ENCODE measurements at regions not wholly inside any gene's neighbourhood (a gene's known extent, or its start where the extent isn't known, plus 50 kb on each side); places are given as distances from the start of the nearest gene placed in this dataset.

GRCh38 chr2:7844414-7844965 lies 837.4 kb upstream of the ID2 start:
- Histone ChIP-seq H3K4me1 (no peaks in the 10 kb centered on the region), H3K4me2 (no peak overlapping the region), H3K4me3 (no peak overlapping the region), H3K9me3 (peaks cover 3% of the 10 kb centered on the region; the same call in 1 of the 3 replicates), H3K27ac (no peak overlapping the region)
- 42% methylated on average over 9 of the region's 9 CpGs for WGBS (ENCODE audit: missing lambda C conversion rate)
- FAIRE-seq (no peak), ATAC-seq (no peak), DNase-seq (ENCODE audit: low read depth in 1 of 2, low spot score in 1 of 2) (no peak)
- CTCF ChIA-PET, result no interaction called here
- POLR2A ChIA-PET, result no interaction called here
- no peak for TF ChIP-seq RCOR1 (IDR thresholded peaks at IDR 0.05; ENCODE audit: low read depth, low read length)

DNA sequence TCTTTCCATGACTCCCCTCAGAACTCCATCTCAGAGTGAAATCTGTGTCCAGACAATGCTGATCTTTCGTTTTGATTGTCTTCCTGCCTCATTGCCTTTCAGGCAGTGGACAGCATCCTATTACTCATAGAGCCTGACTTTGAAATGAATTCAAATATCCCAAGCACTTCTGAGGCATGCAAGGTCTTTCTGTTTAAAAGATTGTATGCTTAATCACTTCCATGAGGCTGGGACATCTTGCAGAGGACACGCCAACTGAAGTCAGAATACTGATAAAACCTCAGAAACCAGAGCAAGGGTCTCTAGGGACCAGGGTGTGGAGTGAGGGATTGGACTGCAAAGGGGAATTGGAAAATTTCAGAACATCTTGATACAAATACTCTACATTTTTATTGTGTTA lies 836.5 kb upstream of the ID2 start:
- FAIRE-seq (no peak), ATAC-seq (peak in 1 of 2 experiments; percentile 48; a peak in 3 of 6 replicates), DNase-seq (ENCODE audit: low read depth in 1 of 2, low spot score in 1 of 2) (no peak)
- 27% methylated on average over 2 of the region's 2 CpGs for whole genome bisulfite sequencing (ENCODE audit: missing lambda C conversion rate)
- Histone ChIP-seq H3K4me2 (no peak overlapping the region), H3K27ac (no peak overlapping the region), H3K4me1 (no peaks in the 10 kb centered on the region), H3K9me3 (peaks cover 3% of the 10 kb centered on the region; the same call in 1 of the 3 replicates), H3K4me3 (no peak overlapping the region)
- ChIA-PET POLR2A (no interaction called here), CTCF (no interaction called here)
- TF ChIP-seq ATOH8 (CRISPR knock-in tag; IDR thresholded peaks at IDR 0.05; ENCODE audit: low read depth), result no peak
- TF ChIP-seq, protein P1, sequence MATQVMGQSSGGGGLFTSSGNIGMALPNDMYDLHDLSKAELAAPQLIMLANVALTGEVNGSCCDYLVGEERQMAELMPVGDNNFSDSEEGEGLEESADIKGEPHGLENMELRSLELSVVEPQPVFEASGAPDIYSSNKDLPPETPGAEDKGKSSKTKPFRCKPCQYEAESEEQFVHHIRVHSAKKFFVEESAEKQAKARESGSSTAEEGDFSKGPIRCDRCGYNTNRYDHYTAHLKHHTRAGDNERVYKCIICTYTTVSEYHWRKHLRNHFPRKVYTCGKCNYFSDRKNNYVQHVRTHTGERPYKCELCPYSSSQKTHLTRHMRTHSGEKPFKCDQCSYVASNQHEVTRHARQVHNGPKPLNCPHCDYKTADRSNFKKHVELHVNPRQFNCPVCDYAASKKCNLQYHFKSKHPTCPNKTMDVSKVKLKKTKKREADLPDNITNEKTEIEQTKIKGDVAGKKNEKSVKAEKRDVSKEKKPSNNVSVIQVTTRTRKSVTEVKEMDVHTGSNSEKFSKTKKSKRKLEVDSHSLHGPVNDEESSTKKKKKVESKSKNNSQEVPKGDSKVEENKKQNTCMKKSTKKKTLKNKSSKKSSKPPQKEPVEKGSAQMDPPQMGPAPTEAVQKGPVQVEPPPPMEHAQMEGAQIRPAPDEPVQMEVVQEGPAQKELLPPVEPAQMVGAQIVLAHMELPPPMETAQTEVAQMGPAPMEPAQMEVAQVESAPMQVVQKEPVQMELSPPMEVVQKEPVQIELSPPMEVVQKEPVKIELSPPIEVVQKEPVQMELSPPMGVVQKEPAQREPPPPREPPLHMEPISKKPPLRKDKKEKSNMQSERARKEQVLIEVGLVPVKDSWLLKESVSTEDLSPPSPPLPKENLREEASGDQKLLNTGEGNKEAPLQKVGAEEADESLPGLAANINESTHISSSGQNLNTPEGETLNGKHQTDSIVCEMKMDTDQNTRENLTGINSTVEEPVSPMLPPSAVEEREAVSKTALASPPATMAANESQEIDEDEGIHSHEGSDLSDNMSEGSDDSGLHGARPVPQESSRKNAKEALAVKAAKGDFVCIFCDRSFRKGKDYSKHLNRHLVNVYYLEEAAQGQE (IDR thresholded peaks at IDR 0.05), result peak; percentile 34; the same call in 1 of the 2 replicates

- DNase-seq (ENCODE audit: low read depth in 1 of 2, low spot score in 1 of 2) (no peak), ATAC-seq (no peak), FAIRE-seq (no peak)
- ChIA-PET POLR2A (no interaction called here), CTCF (no interaction called here)
- Histone ChIP-seq H3K4me1 (no peaks in the 10 kb centered on the region), H3K27ac (no peak overlapping the region), H3K9me3 (no peaks in the 10 kb centered on the region), H3K4me2 (no peak overlapping the region), H3K4me3 (no peak overlapping the region)
- 47% methylated on average over 5 of the region's 5 CpGs for WGBS (ENCODE audit: missing lambda C conversion rate)
- TF ChIP-seq MAFK (IDR thresholded peaks at IDR 0.05; ENCODE audit: partially characterized antibody) (no peak), HOXB5 (CRISPR knock-in tag; IDR thresholded peaks at IDR 0.05) (no peak), CHD4 (IDR thresholded peaks at IDR 0.05; ENCODE audit: borderline replicate concordance) (no peak), POLR2A (IDR thresholded peaks at IDR 0.05; ENCODE audit: low read length) (no peak), JUN (IDR thresholded peaks at IDR 0.05) (no peak), NR3C1 (IDR thresholded peaks at IDR 0.05) (no peak), BCL3 (IDR thresholded peaks at IDR 0.05) (no peak), HOXA7 (CRISPR knock-in tag; IDR thresholded peaks at IDR 0.05) (no peak), HEYL (CRISPR knock-in tag; IDR thresholded peaks at IDR 0.05) (no peak), TP53 (CRISPR knock-in tag; IDR thresholded peaks at IDR 0.05) (no peak)
These were observed 835.2 kb upstream of the ID2 start for GRCh38 chr2:7846607-7847006.

DNA sequence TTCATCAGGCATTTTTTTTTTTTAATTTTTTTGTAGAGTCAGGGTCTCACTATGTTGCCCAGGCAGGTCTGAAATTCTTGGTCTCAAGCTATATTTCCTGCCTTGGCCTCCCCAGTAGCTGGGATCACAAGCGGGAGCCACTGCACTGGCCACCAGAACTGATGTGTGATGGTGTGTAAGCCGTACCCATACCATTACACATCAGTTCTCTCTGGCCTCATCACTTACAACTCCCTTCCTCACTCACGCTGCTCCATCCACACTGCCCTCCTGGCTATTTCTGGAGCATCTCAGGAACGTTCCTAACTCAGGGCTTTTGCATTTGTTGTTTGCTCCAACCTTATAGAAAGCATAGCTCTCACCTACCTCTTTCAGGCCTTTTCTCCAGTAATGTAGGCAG lies 834.5 kb upstream of the ID2 start:
- ChIA-PET CTCF (interaction anchor here (1.6 kb wide), 1 partner anchor 16 kb away, joined by 3 read pairs; no protein-coding TSS in a partner anchor), POLR2A (no interaction called here)
- Histone ChIP-seq H3K4me2 (no peak overlapping the region), H3K9me3 (no peaks in the 10 kb centered on the region), H3K4me3 (no peak overlapping the region), H3K4me1 (no peaks in the 10 kb centered on the region), H3K27ac (no peak overlapping the region)
- FAIRE-seq (no peak), ATAC-seq (no peak; a peak in 1 of 6 replicates), DNase-seq (ENCODE audit: low read depth in 1 of 2, low spot score in 1 of 2) (no peak)
- 61% methylated on average over 4 of the region's 4 CpGs for WGBS (ENCODE audit: missing lambda C conversion rate)
- TF ChIP-seq, protein P2, sequence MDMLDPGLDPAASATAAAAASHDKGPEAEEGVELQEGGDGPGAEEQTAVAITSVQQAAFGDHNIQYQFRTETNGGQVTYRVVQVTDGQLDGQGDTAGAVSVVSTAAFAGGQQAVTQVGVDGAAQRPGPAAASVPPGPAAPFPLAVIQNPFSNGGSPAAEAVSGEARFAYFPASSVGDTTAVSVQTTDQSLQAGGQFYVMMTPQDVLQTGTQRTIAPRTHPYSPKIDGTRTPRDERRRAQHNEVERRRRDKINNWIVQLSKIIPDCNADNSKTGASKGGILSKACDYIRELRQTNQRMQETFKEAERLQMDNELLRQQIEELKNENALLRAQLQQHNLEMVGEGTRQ (IDR thresholded peaks at IDR 0.05), result no peak
- TF ChIP-seq FOSL2 (IDR thresholded peaks at IDR 0.05), result no peak
- no peak for TF ChIP-seq FOSL2 (CRISPR knock-in tag; IDR thresholded peaks at IDR 0.05)
- TF ChIP-seq, protein P3, sequence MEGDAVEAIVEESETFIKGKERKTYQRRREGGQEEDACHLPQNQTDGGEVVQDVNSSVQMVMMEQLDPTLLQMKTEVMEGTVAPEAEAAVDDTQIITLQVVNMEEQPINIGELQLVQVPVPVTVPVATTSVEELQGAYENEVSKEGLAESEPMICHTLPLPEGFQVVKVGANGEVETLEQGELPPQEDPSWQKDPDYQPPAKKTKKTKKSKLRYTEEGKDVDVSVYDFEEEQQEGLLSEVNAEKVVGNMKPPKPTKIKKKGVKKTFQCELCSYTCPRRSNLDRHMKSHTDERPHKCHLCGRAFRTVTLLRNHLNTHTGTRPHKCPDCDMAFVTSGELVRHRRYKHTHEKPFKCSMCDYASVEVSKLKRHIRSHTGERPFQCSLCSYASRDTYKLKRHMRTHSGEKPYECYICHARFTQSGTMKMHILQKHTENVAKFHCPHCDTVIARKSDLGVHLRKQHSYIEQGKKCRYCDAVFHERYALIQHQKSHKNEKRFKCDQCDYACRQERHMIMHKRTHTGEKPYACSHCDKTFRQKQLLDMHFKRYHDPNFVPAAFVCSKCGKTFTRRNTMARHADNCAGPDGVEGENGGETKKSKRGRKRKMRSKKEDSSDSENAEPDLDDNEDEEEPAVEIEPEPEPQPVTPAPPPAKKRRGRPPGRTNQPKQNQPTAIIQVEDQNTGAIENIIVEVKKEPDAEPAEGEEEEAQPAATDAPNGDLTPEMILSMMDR (IDR thresholded peaks at IDR 0.05), result no peak
- TF ChIP-seq FOSB (CRISPR knock-in tag; IDR thresholded peaks at IDR 0.05), result no peak
- no peak for TF ChIP-seq RAD21 (conservative IDR thresholded peaks at IDR 0.05 in 1 of 2, IDR thresholded peaks at IDR 0.05 in 1 of 2)
- no peak for TF ChIP-seq NFE2L2 (conservative IDR thresholded peaks at IDR 0.05; ENCODE audit: low read length)
- TF ChIP-seq CBX8 (IDR thresholded peaks at IDR 0.05), result no peak
- no peak for TF ChIP-seq SREBF2 (IDR thresholded peaks at IDR 0.05)
- no peak for TF ChIP-seq MYC (IDR thresholded peaks at IDR 0.05; ENCODE audit: borderline replicate concordance, low read length)
- no peak for TF ChIP-seq HDAC2 (IDR thresholded peaks at IDR 0.05)
- no peak for TF ChIP-seq EHMT2 (IDR thresholded peaks at IDR 0.05; ENCODE audit: low read depth)
